ENCODE measurements at regions not wholly inside any gene's neighbourhood (a gene's known extent, or its start where the extent isn't known, plus 50 kb on each side); places are given as distances from the start of the nearest gene placed in this dataset.

GRCh38 chr1:112040891-112041740, 51.6 kb upstream of the KCND3 start:
- H3K4me3 ChIP-seq: no peak overlapping the region
- no peaks in the 10 kb centered on the region for H3K4me1 ChIP-seq (ENCODE audit: insufficient read depth)
- no peaks in the 10 kb centered on the region for H3K27me3 ChIP-seq
- no peaks in the 10 kb centered on the region for H3K9me2 ChIP-seq (replicated peaks; ENCODE audit: insufficient read depth)
- no peak for TF ChIP-seq EZH2 (IDR thresholded peaks at IDR 0.05; ENCODE audit: borderline replicate concordance)
- no peak for TF ChIP-seq CTCF (IDR thresholded peaks at IDR 0.05; ENCODE audit: poor library complexity)
- no peak for TF ChIP-seq EZH2phosphoT487 (IDR thresholded peaks at IDR 0.05; ENCODE audit: low read depth, severe bottlenecking, unreplicated experiment)
- no peak overlapping the region for H3K4me2 ChIP-seq
- H3K36me3 ChIP-seq (replicated peaks; ENCODE audit: insufficient read depth, low read depth): no peaks in the 10 kb centered on the region
- H3K9me3 ChIP-seq (ENCODE audit: low read depth): no peaks in the 10 kb centered on the region
- 49% methylated on average over 7 of the region's 7 CpGs for WGBS (ENCODE audit: low lambda C conversion rate, missing lambda C conversion rate)
- no peak overlapping the region for H2AFZ ChIP-seq
- H3K79me2 ChIP-seq: no peaks in the 10 kb centered on the region
- no peak overlapping the region for H3K27ac ChIP-seq
- H4K20me1 ChIP-seq (ENCODE audit: insufficient read depth, poor library complexity, severe bottlenecking): no peaks in the 10 kb centered on the region
- peak; percentile 41 for DNase-seq (ENCODE audit: low spot score)

- Histone ChIP-seq H4K20me1 (ENCODE audit: insufficient read depth, poor library complexity, severe bottlenecking) (no peaks in the 10 kb centered on the region), H3K79me2 (no peaks in the 10 kb centered on the region), H3K27me3 (no peaks in the 10 kb centered on the region), H2AFZ (no peak overlapping the region), H3K27ac (no peak overlapping the region), H3K36me3 (replicated peaks; ENCODE audit: insufficient read depth, low read depth) (no peaks in the 10 kb centered on the region), H3K4me3 (no peak overlapping the region), H3K4me1 (ENCODE audit: insufficient read depth) (no peaks in the 10 kb centered on the region), H3K9me2 (replicated peaks; ENCODE audit: insufficient read depth) (no peaks in the 10 kb centered on the region), H3K9me3 (ENCODE audit: low read depth) (no peaks in the 10 kb centered on the region), H3K4me2 (no peak overlapping the region)
- DNase-seq (ENCODE audit: low spot score): no peak
- TF ChIP-seq EZH2 (IDR thresholded peaks at IDR 0.05; ENCODE audit: borderline replicate concordance): no peak
- no peak for TF ChIP-seq CTCF (IDR thresholded peaks at IDR 0.05; ENCODE audit: poor library complexity)
- no peak for TF ChIP-seq EZH2phosphoT487 (IDR thresholded peaks at IDR 0.05; ENCODE audit: low read depth, severe bottlenecking, unreplicated experiment)
Measured at GRCh38 chr1:112043901-112044300, 54.4 kb upstream of the KCND3 start.

GRCh38 chr1:112044745-112045144, 55.3 kb upstream of the KCND3 start:
- no peak for DNase-seq (ENCODE audit: low spot score)
- Histone ChIP-seq H3K9me2 (replicated peaks; ENCODE audit: insufficient read depth) (no peaks in the 10 kb centered on the region), H3K27ac (no peak overlapping the region), H3K79me2 (no peaks in the 10 kb centered on the region), H3K36me3 (replicated peaks; ENCODE audit: insufficient read depth, low read depth) (no peaks in the 10 kb centered on the region), H4K20me1 (ENCODE audit: insufficient read depth, poor library complexity, severe bottlenecking) (no peaks in the 10 kb centered on the region), H3K27me3 (no peaks in the 10 kb centered on the region), H3K4me2 (no peak overlapping the region), H3K4me1 (ENCODE audit: insufficient read depth) (no peaks in the 10 kb centered on the region), H3K9me3 (ENCODE audit: low read depth) (no peaks in the 10 kb centered on the region), H2AFZ (no peak overlapping the region), H3K4me3 (no peak overlapping the region)
- no peak for TF ChIP-seq CTCF (IDR thresholded peaks at IDR 0.05; ENCODE audit: poor library complexity)
- TF ChIP-seq EZH2phosphoT487 (IDR thresholded peaks at IDR 0.05; ENCODE audit: low read depth, severe bottlenecking, unreplicated experiment): no peak
- no peak for TF ChIP-seq EZH2 (IDR thresholded peaks at IDR 0.05; ENCODE audit: borderline replicate concordance)
- 82% methylated on average over 3 of the region's 3 CpGs for WGBS (ENCODE audit: low lambda C conversion rate, missing lambda C conversion rate)

All from hepatocyte (in vitro differentiated cells).